ENCODE measurements at regions not wholly inside any gene's neighbourhood (a gene's known extent, or its start where the extent isn't known, plus 50 kb on each side); places are given as distances from the start of the nearest gene placed in this dataset.

GRCh38 chrX:13492286-13492685 lies 77.1 kb upstream of the EGFL6 start:
- TF ChIP-seq EZH2 (IDR thresholded peaks at IDR 0.05; ENCODE audit: low read length) (no peak), CTCF (optimal IDR thresholded peaks at IDR 0.05 in 1 of 3, IDR thresholded peaks at IDR 0.05 in 1 of 3, conservative IDR thresholded peaks at IDR 0.05 in 1 of 3; ENCODE audit: extremely low read depth in 1 of 3, insufficient read depth in 2 of 3, low read length in 3 of 3) (no peak)

Measured in keratinocyte (primary cell).